Neural progenitor cell (in vitro differentiated cells): ENCODE measurements at regions not wholly inside any gene's neighbourhood (a gene's known extent, or its start where the extent isn't known, plus 50 kb on each side); places are given as distances from the start of the nearest gene placed in this dataset.

Experiments used
- DNase-seq: peaks from one replicate; pipeline ENCODE4 v3.0.0-alpha.2; 2016; ENCODE audit warnings: low spot score
- H2AFZ ChIP-seq: fragments of 200-600 bp; sonication (generic); replicated peaks from 2 replicates; pipeline ENCODE4 v1.6.1; 2016; ENCODE audit warnings: antibody characterized with exemption
- H3F3A ChIP-seq: fragments of 200-600 bp; sonication (generic); 2 replicates; pipeline ENCODE4 v1.6.1; 2016; ENCODE audit warnings: antibody characterized with exemption, low read depth
- H3K27ac ChIP-seq: fragments of 200-600 bp; sonication (generic); 2 replicates; pipeline ENCODE4 v1.5.1; 2016; ENCODE audit warnings: mild to moderate bottlenecking
- H3K27me3 ChIP-seq: fragments of 200-600 bp; sonication (generic); 2 replicates; pipeline ENCODE4 v1.6.1; 2016; ENCODE audit warnings: mild to moderate bottlenecking, moderate library complexity
- H3K36me3 ChIP-seq: fragments of 200-600 bp; sonication (generic); 2 replicates; pipeline ENCODE4 v1.5.1; 2016
- H3K4me1 ChIP-seq: fragments of 200-600 bp; sonication (generic); 2 replicates; pipeline ENCODE4 v1.6.1; 2016; ENCODE audit warnings: mixed run types
- H3K4me2 ChIP-seq: fragments of 200-600 bp; sonication (generic); 2 replicates; pipeline ENCODE4 v1.6.1; 2016
- H3K4me3 ChIP-seq: fragments of 200-600 bp; sonication (generic); 2 replicates; pipeline ENCODE4 v1.5.1; 2016
- H3K79me2 ChIP-seq: fragments of 200-600 bp; sonication (generic); 2 replicates; pipeline ENCODE4 v1.6.1; 2016; ENCODE audit warnings: low read depth
- H3K9ac ChIP-seq: fragments of 200-600 bp; sonication (generic); 2 replicates; pipeline ENCODE4 v1.6.1; 2016
- H3K9me3 ChIP-seq: fragments of 200-600 bp; sonication (generic); 2 replicates; pipeline ENCODE4 v1.5.1; 2016; ENCODE audit warnings: low read depth
- H4K20me1 ChIP-seq: fragments of 200-600 bp; sonication (generic); 2 replicates; pipeline ENCODE4 v1.6.1; 2016; ENCODE audit warnings: low read depth
- H3K27ac Mint-ChIP-seq: 3 replicates; pipeline ENCODE4 v1.8.0; 2021; ENCODE audit warnings: mixed read lengths
- H3K27me3 Mint-ChIP-seq: 2 replicates; pipeline ENCODE4 v1.8.0; 2022; ENCODE audit warnings: low read depth, mild to moderate bottlenecking, inconsistent platforms, moderate library complexity, mixed read lengths; ENCODE audit not compliant: insufficient read depth
- H3K36me3 Mint-ChIP-seq: 3 replicates; pipeline ENCODE4 v1.8.0; 2021; ENCODE audit warnings: mixed read lengths
- H3K4me1 Mint-ChIP-seq: 3 replicates; pipeline ENCODE4 v1.8.0; 2021; ENCODE audit warnings: mixed read lengths
- H3K4me3 Mint-ChIP-seq: 3 replicates; pipeline ENCODE4 v1.8.0; 2021; ENCODE audit warnings: mild to moderate bottlenecking, moderate library complexity, mixed read lengths
- H3K9me3 Mint-ChIP-seq: 3 replicates; pipeline ENCODE4 v1.8.0; 2020; ENCODE audit warnings: mixed read lengths
- CTCF ChIP-seq: fragments of 200-600 bp; sonication (generic); IDR thresholded peaks from 2 replicates; pipeline ENCODE4 v1.5.1; 2017; ENCODE audit warnings: antibody characterized with exemption, mild to moderate bottlenecking
- EZH2 ChIP-seq: fragments of 200-600 bp; sonication (generic); IDR thresholded peaks from 2 replicates; pipeline ENCODE4 v1.6.1; 2017; ENCODE audit warnings: antibody characterized with exemption, mild to moderate bottlenecking, moderate library complexity
- EZH2phosphoT487 ChIP-seq: fragments of 200-600 bp; sonication (generic); IDR thresholded peaks from 2 replicates; pipeline ENCODE4 v1.6.1; 2017; ENCODE audit warnings: antibody characterized with exemption

GRCh38 chr13:34345258-34345965 lies 527.5 kb downstream of the RFC3 start:
- Histone ChIP-seq H3K27ac (no peak overlapping the region), H3K36me3 (no peaks in the 10 kb centered on the region), H2AFZ (no peak overlapping the region), H3K4me1 (no peaks in the 10 kb centered on the region), H3K4me3 (no peak overlapping the region), H3F3A (no peaks in the 10 kb centered on the region), H3K79me2 (no peaks in the 10 kb centered on the region), H3K27me3 (no peaks in the 10 kb centered on the region), H3K9ac (no peak overlapping the region), H4K20me1 (no peaks in the 10 kb centered on the region), H3K4me2 (no peak overlapping the region), H3K9me3 (no peaks in the 10 kb centered on the region)
- Mint-ChIP-seq H3K27ac (no peak overlapping the region), H3K4me1 (peaks cover 25% of the 10 kb centered on the region), H3K4me3 (no peak overlapping the region), H3K36me3 (no peaks in the 10 kb centered on the region), H3K9me3 (no peaks in the 10 kb centered on the region), H3K27me3 (no peaks in the 10 kb centered on the region)
- DNase-seq = no peak
- TF ChIP-seq CTCF (no peak), EZH2 (no peak), EZH2phosphoT487 (no peak)

GRCh38 chr13:34346626-34347025 lies 528.7 kb downstream of the RFC3 start:
- no peaks in the 10 kb centered on the region for H3K36me3 ChIP-seq

DNA sequence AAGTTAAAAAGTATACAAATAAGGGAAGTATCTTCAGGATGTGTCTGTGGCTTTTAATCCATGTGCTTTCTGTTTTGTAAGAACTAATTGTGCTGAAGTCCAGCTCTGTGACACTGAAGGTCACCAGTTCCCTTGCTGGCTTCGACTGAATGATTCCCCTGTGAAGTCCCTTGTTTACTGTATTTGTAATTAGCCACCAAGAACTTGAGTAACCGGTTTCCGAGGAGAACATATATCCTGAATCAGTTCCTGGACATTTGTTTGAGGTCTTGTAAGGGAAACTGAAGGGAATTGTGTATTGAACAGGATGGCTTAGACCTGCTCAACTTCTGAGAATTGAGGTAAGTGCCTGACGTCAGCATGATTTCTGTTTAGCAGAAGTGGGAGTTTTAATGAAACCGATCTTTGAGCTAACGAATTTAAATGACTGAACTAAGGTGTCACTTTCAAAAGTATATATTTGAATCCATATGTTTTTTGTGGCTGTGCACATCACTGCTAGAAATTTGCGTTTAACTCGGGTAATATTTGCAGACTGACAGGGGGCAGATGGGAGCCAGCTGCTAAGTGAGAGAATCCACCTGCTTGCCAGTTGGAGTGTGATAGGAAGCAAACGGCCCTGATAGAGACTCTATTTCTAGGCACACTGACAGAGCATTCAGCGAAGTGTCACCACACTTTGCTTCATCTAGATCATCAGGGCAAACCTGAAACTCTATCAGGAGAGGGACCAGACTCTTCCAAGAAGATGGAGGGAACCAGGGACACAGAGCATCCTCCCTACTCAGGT lies 530.0 kb downstream of the RFC3 start:
- no peaks in the 10 kb centered on the region for H3K9me3 Mint-ChIP-seq
- no peak overlapping the region for H3K27ac Mint-ChIP-seq
- H3K36me3 Mint-ChIP-seq = no peaks in the 10 kb centered on the region

More at GRCh38 chr13:34346626-34347025, 528.7 kb downstream of the RFC3 start:
- H3K9ac ChIP-seq = no peak overlapping the region
- DNase-seq = no peak
- no peaks in the 10 kb centered on the region for H3K27me3 Mint-ChIP-seq
- H3K36me3 Mint-ChIP-seq = no peaks in the 10 kb centered on the region
- no peaks in the 10 kb centered on the region for H4K20me1 ChIP-seq
- no peak overlapping the region for H3K27ac ChIP-seq
- no peaks in the 10 kb centered on the region for H3K79me2 ChIP-seq
- H3K27ac Mint-ChIP-seq = no peak overlapping the region
- H3K4me2 ChIP-seq = no peak overlapping the region
- no peak overlapping the region for H3K4me3 ChIP-seq
- H3K9me3 Mint-ChIP-seq = no peaks in the 10 kb centered on the region
- TF ChIP-seq CTCF = no peak
- no peak for TF ChIP-seq EZH2
- no peak for TF ChIP-seq EZH2phosphoT487
- H3F3A ChIP-seq = no peaks in the 10 kb centered on the region
- no peaks in the 10 kb centered on the region for H3K9me3 ChIP-seq
- H2AFZ ChIP-seq = no peak overlapping the region
- no peaks in the 10 kb centered on the region for H3K4me1 ChIP-seq
- peaks cover 25% of the 10 kb centered on the region for H3K4me1 Mint-ChIP-seq
- H3K27me3 ChIP-seq = no peaks in the 10 kb centered on the region
- H3K4me3 Mint-ChIP-seq = no peak overlapping the region

More for the DNA sequence above, 530.0 kb downstream of the RFC3 start:
- no peak overlapping the region for H3K4me2 ChIP-seq
- H2AFZ ChIP-seq = no peak overlapping the region
- no peak overlapping the region for H3K4me3 ChIP-seq
- H4K20me1 ChIP-seq = no peaks in the 10 kb centered on the region
- H3K27me3 ChIP-seq = no peaks in the 10 kb centered on the region
- H3K79me2 ChIP-seq = no peaks in the 10 kb centered on the region
- no peak overlapping the region for H3K9ac ChIP-seq
- no peaks in the 10 kb centered on the region for H3K4me1 ChIP-seq
- Mint-ChIP-seq H3K27me3 (no peaks in the 10 kb centered on the region), H3K4me1 (peaks cover 25% of the 10 kb centered on the region), H3K4me3 (no peak overlapping the region)
- TF ChIP-seq EZH2 = no peak
- TF ChIP-seq EZH2phosphoT487 = no peak
- no peak for TF ChIP-seq CTCF
- H3K36me3 ChIP-seq = no peaks in the 10 kb centered on the region
- DNase-seq = no peak
- H3F3A ChIP-seq = no peaks in the 10 kb centered on the region
- no peaks in the 10 kb centered on the region for H3K9me3 ChIP-seq
- no peak overlapping the region for H3K27ac ChIP-seq
